IgD-negative memory B cell (primary cell): ENCODE measurements at regions not wholly inside any gene's neighbourhood (a gene's known extent, or its start where the extent isn't known, plus 50 kb on each side); places are given as distances from the start of the nearest gene placed in this dataset.

Experiments used
- H3K27ac Mint-ChIP-seq, 3 donors: one replicate each; pipeline ENCODE4 v1.8.0; 2020 to 2022; ENCODE audit warnings: mild to moderate bottlenecking in 3 of 3, mixed read lengths in 3 of 3, moderate library complexity in 1 of 3
- H3K27me3 Mint-ChIP-seq: one replicate; pipeline ENCODE4 v1.8.0; 2021; ENCODE audit warnings: mixed read lengths
- H3K36me3 Mint-ChIP-seq: one replicate; pipeline ENCODE4 v1.8.0; 2020; ENCODE audit warnings: mild to moderate bottlenecking, mixed read lengths
- H3K4me1 Mint-ChIP-seq, 3 donors: one replicate each; pipeline ENCODE4 v1.8.0; 2020 to 2022; ENCODE audit warnings: mixed read lengths in 3 of 3, mild to moderate bottlenecking in 1 of 3
- H3K4me3 Mint-ChIP-seq, 4 donors: one replicate each; pipeline ENCODE4 v1.8.0; 2020 to 2022; ENCODE audit warnings: mild to moderate bottlenecking in 4 of 4, mixed read lengths in 4 of 4, moderate library complexity in 3 of 4
- H3K9me3 Mint-ChIP-seq, 3 donors: one replicate each; pipeline ENCODE4 v1.8.0; 2020 to 2021; ENCODE audit warnings: mixed read lengths in 3 of 3, mild to moderate bottlenecking in 1 of 3

- H3K27ac Mint-ChIP-seq: no peak overlapping the region
- peaks cover 9% of the 10 kb centered on the region for H3K27me3 Mint-ChIP-seq
- peaks cover 0 to 1% (median 0%) of the 10 kb centered on the region in 3 donors for H3K4me1 Mint-ChIP-seq
- H3K9me3 Mint-ChIP-seq: peaks cover 0 to 2% (median 0%) of the 10 kb centered on the region in 3 donors
- H3K36me3 Mint-ChIP-seq: no peaks in the 10 kb centered on the region
- H3K4me3 Mint-ChIP-seq: no peak overlapping the region
Observed at GRCh38 chr15:77710206-77710605, 77.5 kb upstream of the LINGO1 start.

- H3K27ac Mint-ChIP-seq: no peak overlapping the region
- no peaks in the 10 kb centered on the region for H3K36me3 Mint-ChIP-seq
- no peak overlapping the region for H3K4me3 Mint-ChIP-seq
- peaks cover 0 to 2% (median 0%) of the 10 kb centered on the region in 3 donors for H3K9me3 Mint-ChIP-seq
- peaks cover 11% of the 10 kb centered on the region for H3K27me3 Mint-ChIP-seq
- no peaks in the 10 kb centered on the region for H3K4me1 Mint-ChIP-seq
Observed at GRCh38 chr15:77709135-77709886, 76.6 kb upstream of the LINGO1 start.

GRCh38 chr15:77706482-77707244 lies 74.0 kb upstream of the LINGO1 start:
- Mint-ChIP-seq H3K4me3 (no peak overlapping the region), H3K4me1 (no peaks in the 10 kb centered on the region), H3K27me3 (peaks cover 9% of the 10 kb centered on the region), H3K36me3 (peaks cover 2% of the 10 kb centered on the region), H3K9me3 (peaks cover 0 to 4% (median 0%) of the 10 kb centered on the region in 3 donors), H3K27ac (no peak overlapping the region)

DNA sequence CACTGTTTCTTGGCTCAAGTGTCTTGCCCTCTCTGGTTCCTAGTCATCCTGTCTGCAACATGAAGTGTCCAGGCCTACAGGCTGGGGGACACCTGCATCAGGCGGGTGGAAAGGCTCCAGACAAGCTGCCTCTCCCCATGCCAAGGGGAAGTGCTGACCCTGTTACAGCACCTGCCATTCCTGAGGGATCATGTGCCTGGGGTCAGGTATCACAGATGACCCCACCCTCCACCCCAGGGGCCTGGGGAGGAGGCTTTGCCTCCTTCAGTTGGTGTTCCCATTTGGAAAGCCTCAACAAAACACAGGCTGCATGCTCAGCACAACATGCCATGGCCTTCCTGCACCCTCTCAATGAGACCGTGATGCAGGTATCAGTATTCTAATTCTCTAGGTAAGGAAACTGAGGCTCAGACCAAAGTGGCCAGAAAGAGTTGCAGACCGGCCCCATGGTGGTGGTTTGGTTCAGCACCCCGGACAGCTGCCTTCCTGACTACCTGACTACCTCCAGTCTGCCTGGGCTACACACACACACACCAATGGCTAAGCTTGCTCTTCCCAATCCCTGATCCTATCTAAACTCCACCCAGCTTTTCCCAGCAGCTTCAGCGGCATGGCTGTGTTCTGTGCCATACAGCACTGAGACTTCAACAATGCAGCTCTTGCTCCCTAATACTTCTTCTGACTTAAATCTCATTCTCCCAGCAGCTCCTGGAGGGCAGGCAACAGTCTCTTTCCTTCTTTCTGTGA lies 69.7 kb upstream of the LINGO1 start:
- Mint-ChIP-seq H3K9me3 (peaks cover 0 to 5% (median 0%) of the 10 kb centered on the region in 3 donors), H3K4me1 (no peaks in the 10 kb centered on the region), H3K27me3 (peaks cover 8% of the 10 kb centered on the region), H3K27ac (no peak overlapping the region), H3K4me3 (no peak overlapping the region), H3K36me3 (peaks cover 2% of the 10 kb centered on the region)

- H3K27ac Mint-ChIP-seq: no peak overlapping the region
- peaks cover 9% of the 10 kb centered on the region for H3K27me3 Mint-ChIP-seq
- peaks cover 2% of the 10 kb centered on the region for H3K36me3 Mint-ChIP-seq
- H3K4me3 Mint-ChIP-seq: no peak overlapping the region
- peaks cover 0 to 2% (median 0%) of the 10 kb centered on the region in 3 donors for H3K9me3 Mint-ChIP-seq
- H3K4me1 Mint-ChIP-seq: no peaks in the 10 kb centered on the region
Observed at GRCh38 chr15:77698481-77698880, 65.8 kb upstream of the LINGO1 start.

DNA sequence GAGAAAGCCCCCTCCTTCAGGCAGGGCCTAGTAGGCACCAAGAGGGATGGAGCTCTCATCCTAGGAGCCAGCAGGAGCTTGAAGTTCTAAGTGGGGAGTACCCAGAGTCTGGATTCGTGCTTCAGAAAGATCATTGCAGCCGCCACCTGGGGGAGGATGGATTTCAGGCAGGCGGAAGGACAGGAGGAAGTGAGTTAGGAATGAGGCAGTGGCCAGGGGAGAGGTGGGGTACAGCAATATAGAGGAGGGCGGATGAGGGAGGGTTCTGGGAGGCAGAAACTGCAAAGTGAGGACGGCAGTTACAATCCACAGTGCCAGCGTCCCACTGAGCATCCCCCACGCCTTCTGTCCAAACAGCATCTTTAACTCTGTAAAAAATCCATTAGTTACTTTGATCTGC lies 65.2 kb upstream of the LINGO1 start:
- peaks cover 0 to 2% (median 0%) of the 10 kb centered on the region in 3 donors for H3K9me3 Mint-ChIP-seq
- H3K4me3 Mint-ChIP-seq: no peak overlapping the region
- no peaks in the 10 kb centered on the region for H3K4me1 Mint-ChIP-seq
- H3K36me3 Mint-ChIP-seq: peaks cover 2% of the 10 kb centered on the region
- no peak overlapping the region for H3K27ac Mint-ChIP-seq
- peaks cover 12% of the 10 kb centered on the region for H3K27me3 Mint-ChIP-seq

DNA sequence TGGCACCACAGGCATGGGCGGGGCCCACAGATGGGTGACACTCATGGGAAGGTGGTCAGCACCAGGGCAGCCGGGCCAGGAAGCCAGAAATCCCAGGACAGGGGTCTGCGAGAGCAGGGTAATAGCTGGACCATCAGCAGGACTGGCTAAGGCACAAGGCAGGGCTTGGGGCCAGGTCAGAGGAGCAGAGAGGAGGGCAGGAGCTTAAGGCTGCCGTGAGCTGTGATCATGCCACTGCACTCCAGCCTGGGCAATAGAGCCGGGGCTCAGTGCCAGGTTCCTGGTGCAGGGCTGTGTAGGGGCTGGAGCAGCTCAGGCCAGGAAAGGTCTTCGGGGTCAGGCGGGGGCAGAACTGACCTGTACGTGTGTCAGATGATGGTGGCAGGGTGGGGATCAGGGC lies 64.2 kb upstream of the LINGO1 start:
- no peaks in the 10 kb centered on the region for H3K4me1 Mint-ChIP-seq
- H3K36me3 Mint-ChIP-seq: no peaks in the 10 kb centered on the region

DNA sequence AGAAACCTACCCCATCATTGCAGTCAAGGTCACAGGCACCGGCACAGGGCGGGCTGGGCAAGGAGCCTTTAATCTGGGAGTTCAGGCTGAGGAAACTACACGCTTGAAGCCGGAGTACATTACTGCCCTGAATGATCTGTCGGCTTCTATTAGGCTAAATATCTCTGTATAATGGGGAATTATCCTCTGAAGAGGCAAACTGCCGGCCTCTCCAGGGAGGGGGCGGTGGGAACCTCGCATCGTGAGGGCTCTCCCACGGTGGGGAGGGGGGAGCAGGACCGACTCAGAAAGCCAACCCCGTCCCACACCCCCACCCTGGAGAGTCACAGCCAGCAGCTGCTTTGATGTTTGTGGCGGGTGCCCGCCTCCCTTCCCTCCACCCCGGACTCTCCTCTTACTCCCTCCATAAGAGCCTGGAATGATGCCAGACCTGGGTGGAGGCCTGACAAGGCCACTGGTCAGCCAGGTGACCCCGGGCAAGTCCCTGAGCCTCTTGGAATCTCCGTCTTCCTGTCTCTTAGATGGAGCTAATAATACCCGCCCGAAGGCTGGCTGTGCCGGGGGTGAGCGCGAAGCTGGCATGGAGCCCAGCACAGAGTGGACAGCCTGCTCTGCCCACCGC lies 63.4 kb upstream of the LINGO1 start:
- Mint-ChIP-seq H3K4me1 (no peaks in the 10 kb centered on the region), H3K36me3 (no peaks in the 10 kb centered on the region), H3K4me3 (no peak overlapping the region), H3K9me3 (no peaks in the 10 kb centered on the region), H3K27ac (no peak overlapping the region), H3K27me3 (peaks cover 28% of the 10 kb centered on the region)

More for the DNA sequence above, 64.2 kb upstream of the LINGO1 start:
- Mint-ChIP-seq H3K4me3 (no peak overlapping the region), H3K27ac (no peak overlapping the region), H3K9me3 (peaks cover 0 to 2% (median 0%) of the 10 kb centered on the region in 3 donors), H3K27me3 (peaks cover 21% of the 10 kb centered on the region)

DNA sequence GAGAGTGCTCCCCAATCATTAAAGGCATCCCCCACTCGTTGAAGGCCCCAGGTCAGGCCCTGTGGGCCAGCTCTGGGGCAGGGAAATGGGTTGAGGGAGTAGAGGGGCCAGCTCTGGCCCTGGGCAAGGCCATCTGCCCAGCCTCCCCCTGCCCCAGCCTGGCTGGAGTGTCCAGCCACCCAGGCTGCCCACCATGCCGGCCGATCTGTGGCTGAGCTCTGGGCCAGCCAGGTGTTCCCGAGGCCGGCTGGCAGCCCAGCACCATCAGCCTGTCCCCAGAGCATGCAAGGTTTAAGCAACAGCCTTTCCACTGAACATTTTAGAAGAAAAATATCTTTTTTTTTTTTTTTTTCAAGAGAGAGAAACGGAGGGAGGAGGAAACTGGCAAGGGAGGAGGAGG lies 62.8 kb upstream of the LINGO1 start:
- no peaks in the 10 kb centered on the region for H3K36me3 Mint-ChIP-seq
- no peaks in the 10 kb centered on the region for H3K4me1 Mint-ChIP-seq
- no peak overlapping the region for H3K27ac Mint-ChIP-seq
- H3K9me3 Mint-ChIP-seq: no peaks in the 10 kb centered on the region
- H3K4me3 Mint-ChIP-seq: no peak overlapping the region
- peaks cover 28% of the 10 kb centered on the region for H3K27me3 Mint-ChIP-seq

DNA sequence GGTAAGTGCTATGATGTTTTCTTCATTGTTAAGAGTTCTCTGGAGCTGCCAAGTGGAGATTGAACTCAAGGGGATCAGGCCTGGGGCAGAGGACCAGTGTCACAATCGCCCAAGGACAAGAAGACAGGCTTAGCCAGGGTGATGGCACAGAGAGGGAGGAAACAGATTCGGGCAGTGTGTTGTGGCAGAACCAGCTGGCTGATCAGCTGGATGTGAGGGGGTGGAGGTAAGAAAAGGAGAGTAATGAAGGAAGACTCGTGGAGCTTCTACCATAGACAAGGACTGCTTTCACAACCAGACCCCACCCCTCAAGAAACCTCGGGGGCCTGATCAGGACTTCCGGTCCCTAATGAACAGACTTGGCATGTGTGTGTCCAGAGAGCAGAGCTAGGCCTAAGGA lies 60.9 kb upstream of the LINGO1 start:
- no peak overlapping the region for H3K27ac Mint-ChIP-seq
- H3K27me3 Mint-ChIP-seq: peaks cover 34% of the 10 kb centered on the region
- H3K36me3 Mint-ChIP-seq: peaks cover 2% of the 10 kb centered on the region
- H3K4me3 Mint-ChIP-seq: no peak overlapping the region
- no peaks in the 10 kb centered on the region for H3K9me3 Mint-ChIP-seq
- H3K4me1 Mint-ChIP-seq: no peaks in the 10 kb centered on the region

- Mint-ChIP-seq H3K9me3 (no peaks in the 10 kb centered on the region), H3K27me3 (peaks cover 35% of the 10 kb centered on the region), H3K4me3 (no peak overlapping the region), H3K27ac (no peak overlapping the region), H3K36me3 (peaks cover 2% of the 10 kb centered on the region), H3K4me1 (no peaks in the 10 kb centered on the region)
Observed at GRCh38 chr15:77692614-77693013, 59.9 kb upstream of the LINGO1 start.

DNA sequence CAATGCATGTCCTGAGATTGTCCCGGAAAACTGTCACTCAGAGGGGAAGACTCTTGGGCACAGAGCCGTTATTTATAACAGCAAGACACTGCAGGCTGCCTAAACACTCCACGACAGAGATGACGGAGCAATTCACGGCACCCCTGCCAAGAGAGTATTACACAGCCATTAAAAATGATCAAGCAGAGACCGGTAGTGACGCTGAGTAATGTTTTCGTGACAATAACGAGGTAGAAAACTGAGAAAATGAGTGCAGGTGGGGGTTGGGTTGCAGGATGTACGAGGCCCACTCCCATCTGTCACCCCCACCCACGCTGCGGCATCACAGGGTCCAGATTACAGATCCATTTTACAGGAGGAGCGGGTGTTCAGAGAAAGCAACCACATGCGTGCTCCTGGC lies 58.9 kb upstream of the LINGO1 start:
- Mint-ChIP-seq H3K27me3 (peaks cover 35% of the 10 kb centered on the region), H3K9me3 (no peaks in the 10 kb centered on the region), H3K4me3 (no peak overlapping the region), H3K27ac (no peak overlapping the region), H3K36me3 (peaks cover 2% of the 10 kb centered on the region), H3K4me1 (no peaks in the 10 kb centered on the region)

DNA sequence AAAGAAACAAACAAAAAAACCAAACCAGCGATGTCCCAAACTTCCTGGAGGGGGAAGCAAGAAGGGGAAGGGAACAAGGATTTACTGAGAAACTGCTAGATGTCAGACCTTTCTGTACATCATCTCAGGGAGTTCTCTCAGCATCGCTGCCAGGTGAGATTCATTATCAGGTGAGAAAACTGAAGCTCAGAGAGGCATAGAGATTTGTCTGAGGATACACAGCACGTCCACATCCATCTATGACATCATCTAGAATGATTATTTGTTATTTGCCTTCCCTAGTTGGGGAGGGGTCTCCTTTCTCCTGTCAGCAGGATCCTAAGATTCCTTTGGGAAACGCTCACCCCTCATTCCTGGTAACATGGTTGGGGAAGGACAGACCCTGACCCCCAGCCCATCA lies 57.1 kb upstream of the LINGO1 start:
- Mint-ChIP-seq H3K27me3 (peaks cover 35% of the 10 kb centered on the region), H3K36me3 (peaks cover 2% of the 10 kb centered on the region), H3K4me1 (no peaks in the 10 kb centered on the region), H3K4me3 (no peak overlapping the region), H3K27ac (no peak overlapping the region), H3K9me3 (no peaks in the 10 kb centered on the region)

- Mint-ChIP-seq H3K4me3 (no peak overlapping the region), H3K27me3 (peaks cover 32% of the 10 kb centered on the region), H3K27ac (peak overlapping the region in 1 of 3 donors; percentile 1), H3K9me3 (no peaks in the 10 kb centered on the region), H3K4me1 (no peaks in the 10 kb centered on the region), H3K36me3 (peaks cover 2% of the 10 kb centered on the region)
Observed at GRCh38 chr15:77688693-77689092, 56.0 kb upstream of the LINGO1 start.

- H3K36me3 Mint-ChIP-seq: peaks cover 2% of the 10 kb centered on the region
- H3K4me1 Mint-ChIP-seq: no peaks in the 10 kb centered on the region
- H3K27me3 Mint-ChIP-seq: peaks cover 28% of the 10 kb centered on the region
Observed at GRCh38 chr15:77688266-77688665, 55.6 kb upstream of the LINGO1 start.

More at GRCh38 chr15:77688266-77688665, 55.6 kb upstream of the LINGO1 start:
- Mint-ChIP-seq H3K27ac (no peak overlapping the region), H3K4me3 (no peak overlapping the region), H3K9me3 (no peaks in the 10 kb centered on the region)
